HG02870 (cell line): ENCODE measurements at regions not wholly inside any gene's neighbourhood (a gene's known extent, or its start where the extent isn't known, plus 50 kb on each side); places are given as distances from the start of the nearest gene placed in this dataset.
A peak's percentile ranks its signal among the peaks of the same experiment; 100 is the strongest.
"Not testable (repeated sequence)": the region's sequence is repeated elsewhere in the genome, so short reads cannot be mapped to it uniquely, and the experiment has no call there.

Source experiments
- ATAC-seq: cut with Tn5 transposase; IDR thresholded peaks from one replicate; pipeline ENCODE4 v1.9.1; 2021; ENCODE audit warnings: mild to moderate bottlenecking, moderate library complexity; ENCODE audit not compliant: unreplicated experiment

- not testable (repeated sequence) for ATAC-seq
Measured at GRCh38 chr12:14032191-14032590, 50.8 kb upstream of the GRIN2B start.

DNA sequence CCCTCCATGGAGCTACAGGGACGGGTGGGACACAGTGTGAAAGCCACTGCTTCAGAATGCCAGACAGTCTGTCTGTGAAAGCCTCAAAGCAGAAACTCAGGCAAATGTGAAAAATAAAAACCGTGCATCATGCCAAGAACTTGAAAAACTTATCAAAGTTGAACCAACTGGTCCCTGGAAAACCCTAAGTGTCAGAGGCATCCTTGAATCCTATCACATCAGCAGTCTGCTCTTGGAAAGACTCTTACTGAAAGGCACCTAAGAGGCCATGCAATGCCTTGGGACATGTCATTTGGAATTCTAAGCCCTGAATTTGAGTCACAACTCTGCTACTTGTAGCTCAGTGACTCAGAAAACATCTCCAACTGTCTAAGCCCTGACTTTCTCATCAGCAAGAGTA lies 62.4 kb upstream of the GRIN2B start:
- no peak for ATAC-seq

DNA sequence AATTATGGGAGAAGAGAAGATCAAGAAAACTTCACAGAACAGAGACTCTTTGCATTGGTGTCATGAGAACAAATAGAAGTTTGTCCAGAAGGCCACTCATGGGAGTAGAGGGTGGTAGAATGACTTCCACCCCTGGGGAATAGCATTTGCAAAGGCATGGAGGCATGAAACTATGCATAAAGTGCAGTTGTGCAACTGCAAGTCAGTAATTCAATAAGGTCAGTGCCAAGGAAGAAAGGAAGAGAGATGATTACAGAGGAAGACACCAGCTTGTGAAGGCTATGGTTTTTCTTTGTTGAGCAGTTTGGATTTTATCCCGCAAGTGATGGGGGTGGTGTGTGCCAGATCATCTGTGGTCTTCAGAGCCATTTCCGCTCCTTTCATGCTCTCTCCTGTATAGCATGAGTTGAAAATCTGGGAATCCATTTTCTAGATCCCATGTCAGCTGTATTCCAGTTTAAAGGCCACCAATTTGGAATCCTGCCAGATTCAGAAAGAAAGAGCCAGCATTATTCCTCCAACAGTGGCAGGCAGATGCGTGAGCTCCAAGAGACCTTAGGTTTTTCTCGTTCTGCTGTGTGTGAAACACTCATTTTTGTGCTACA lies 67.6 kb upstream of the GRIN2B start:
- no peak for ATAC-seq

DNA sequence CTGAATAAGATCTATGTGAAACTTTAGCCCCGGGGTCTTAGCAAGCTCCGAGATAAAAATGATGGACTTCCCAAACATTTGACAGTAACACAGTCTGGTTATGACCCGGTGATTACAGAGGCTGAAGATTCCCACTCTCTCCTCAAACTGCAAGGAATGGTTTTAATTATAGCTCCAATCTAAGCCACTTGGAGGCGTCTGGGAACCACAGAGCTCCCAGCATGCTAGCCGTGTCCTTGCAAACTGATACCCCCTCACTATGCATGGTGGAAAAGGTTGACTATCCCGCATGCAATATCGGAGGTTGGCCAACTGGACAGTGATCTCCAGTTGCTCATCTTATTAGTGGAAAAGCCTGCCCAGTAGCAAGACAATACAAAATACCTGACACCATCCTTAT lies 76.5 kb upstream of the GRIN2B start:
- ATAC-seq: no peak

DNA sequence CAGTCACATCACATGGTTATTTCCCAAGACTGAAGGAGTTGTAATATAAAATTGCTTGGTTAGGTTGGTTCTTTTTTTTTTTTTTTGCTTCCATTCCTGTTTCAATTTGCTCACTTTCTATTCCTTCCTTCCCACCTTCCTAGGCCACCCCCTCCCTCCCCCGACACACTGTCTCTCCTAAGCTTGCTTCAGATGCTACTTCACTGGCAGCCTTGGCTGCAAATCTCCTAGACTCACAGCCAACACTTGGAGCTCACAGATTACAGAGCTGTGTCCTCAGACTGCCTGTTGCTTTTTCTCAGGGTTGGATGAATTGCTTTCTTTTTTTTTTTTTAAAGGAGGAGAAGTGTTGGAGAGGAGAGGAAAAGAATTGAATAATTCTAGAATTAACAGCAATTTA lies 77.3 kb upstream of the GRIN2B start:
- no peak for ATAC-seq

GRCh38 chr12:14059548-14059947 lies 78.1 kb upstream of the GRIN2B start:
- no peak for ATAC-seq

DNA sequence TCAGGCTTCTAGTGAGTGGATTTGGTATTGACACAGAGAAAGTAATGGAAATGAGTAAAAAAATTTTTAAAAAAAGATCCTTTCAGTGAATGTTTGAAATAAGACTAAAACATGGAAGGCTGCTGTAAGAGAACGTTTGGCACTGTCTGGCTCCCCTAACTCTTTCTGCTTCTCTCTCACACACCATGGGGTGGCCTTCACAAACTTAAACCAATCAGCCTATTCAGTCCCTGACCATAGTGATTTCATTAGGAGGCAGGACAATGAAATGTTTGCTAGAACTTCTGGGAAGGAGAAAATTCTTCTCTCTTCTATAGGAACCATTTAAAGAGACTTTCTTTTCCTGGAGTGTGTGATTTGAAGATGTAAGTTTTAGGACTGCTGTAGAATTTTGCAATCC lies 84.2 kb upstream of the GRIN2B start:
- no peak for ATAC-seq

DNA sequence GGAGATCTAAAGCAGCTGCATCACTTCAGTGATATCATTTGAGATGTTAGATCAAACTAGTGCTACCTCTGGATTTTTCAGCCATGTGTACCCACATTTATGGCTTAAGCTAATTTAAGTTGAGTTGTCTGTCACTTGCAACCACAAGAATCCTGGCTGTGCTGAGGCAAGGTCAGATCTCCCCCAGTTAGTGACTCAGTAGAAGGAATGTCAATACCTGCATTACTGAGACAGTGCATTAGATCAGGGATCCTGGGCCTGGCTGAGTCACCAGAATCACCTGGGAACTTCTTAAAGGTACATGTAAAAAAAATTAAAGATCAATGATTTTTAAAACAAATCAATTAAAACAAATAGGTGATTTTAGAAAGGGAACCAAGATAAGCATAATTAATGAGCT lies 84.6 kb upstream of the GRIN2B start:
- no peak for ATAC-seq

DNA sequence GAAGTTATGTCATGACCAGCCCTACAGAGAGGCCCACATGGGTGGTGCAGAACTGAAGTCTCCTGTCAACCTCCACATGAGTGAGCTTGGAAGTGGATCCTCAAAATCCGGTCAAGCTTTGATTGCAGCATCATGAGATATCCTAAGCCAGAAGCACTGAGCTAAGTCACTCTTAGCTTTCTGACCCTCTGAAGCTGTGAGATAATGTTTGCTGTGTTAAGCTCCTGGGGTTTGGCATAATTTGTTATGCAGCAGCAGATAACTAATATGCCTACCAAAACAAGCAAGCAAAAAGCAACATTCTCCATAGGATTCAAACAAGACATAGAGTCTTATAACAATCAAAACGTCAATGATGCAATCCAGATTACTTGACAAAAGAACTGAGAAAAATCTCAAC lies 87.6 kb upstream of the GRIN2B start:
- no peak for ATAC-seq

GRCh38 chr12:14071833-14072232 lies 90.4 kb upstream of the GRIN2B start:
- no peak for ATAC-seq

GRCh38 chr12:14072987-14073386 lies 91.6 kb upstream of the GRIN2B start:
- ATAC-seq: no peak

DNA sequence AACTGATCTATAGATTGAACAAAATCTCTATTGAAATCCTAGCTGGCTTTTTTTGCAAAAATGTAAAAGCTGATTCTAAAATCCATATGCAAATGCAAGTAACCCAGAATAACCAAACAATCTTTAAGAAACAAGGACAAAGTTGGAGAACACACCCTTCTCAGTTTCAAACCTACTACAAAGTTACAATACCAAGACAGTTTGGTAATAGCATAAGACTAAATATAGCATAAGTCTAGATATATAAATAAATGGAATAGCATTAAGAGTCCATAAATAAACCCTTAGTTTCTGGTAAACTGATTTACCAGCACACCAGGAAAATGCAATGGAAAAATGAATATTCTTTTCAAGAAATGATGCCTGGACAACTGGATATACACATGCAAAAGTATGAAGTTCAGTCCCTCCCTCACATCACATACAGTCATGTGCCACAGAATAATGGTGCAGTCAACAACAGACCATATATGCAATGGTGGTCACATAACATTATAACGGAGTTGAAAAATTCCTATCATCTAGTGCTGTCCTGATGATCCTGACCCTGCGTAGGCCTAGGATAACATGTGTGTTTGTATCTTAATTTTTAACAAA lies 94.5 kb upstream of the GRIN2B start:
- ATAC-seq: no peak

DNA sequence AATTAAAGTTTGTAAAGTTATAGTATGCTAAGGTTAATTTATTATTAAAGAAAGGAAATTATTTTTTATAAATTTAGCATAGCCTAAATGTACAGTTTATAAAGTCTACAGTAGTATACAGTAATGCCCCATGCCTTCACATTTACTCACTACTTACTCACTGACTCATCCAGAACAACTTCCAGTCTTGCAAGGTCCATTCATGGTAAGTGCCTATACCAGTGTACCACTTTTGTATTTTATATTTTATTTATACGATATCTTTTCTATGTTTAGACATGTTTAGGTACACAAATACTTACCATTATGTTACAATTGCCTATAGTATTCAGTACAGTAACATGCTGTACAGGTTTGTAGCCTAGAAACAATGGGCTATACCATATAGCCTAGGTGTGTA lies 95.1 kb upstream of the GRIN2B start:
- ATAC-seq: no peak

DNA sequence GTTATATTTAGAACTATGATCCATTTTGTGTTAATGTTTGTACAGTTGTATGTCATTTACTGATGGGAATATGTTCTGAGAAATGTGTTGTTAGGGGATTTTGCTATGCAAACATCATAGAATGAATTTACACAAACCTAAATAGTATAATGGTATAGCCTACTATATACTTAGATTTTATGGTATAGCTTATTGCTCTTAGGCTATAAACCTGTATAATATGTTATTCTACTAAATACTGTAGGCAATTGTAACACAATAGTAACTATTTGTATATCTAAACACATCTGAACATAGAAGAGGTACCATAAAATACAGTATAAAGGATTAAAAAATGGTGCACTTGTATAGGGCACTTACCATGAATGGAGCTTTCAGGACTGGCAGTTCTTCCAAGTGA lies 105.4 kb upstream of the GRIN2B start:
- no peak for ATAC-seq

- no peak for ATAC-seq
Measured at GRCh38 chr12:14099994-14100393, 118.6 kb upstream of the GRIN2B start.

- not testable (repeated sequence) for ATAC-seq
Measured at GRCh38 chr12:14101556-14101955, 120.2 kb upstream of the GRIN2B start.

DNA sequence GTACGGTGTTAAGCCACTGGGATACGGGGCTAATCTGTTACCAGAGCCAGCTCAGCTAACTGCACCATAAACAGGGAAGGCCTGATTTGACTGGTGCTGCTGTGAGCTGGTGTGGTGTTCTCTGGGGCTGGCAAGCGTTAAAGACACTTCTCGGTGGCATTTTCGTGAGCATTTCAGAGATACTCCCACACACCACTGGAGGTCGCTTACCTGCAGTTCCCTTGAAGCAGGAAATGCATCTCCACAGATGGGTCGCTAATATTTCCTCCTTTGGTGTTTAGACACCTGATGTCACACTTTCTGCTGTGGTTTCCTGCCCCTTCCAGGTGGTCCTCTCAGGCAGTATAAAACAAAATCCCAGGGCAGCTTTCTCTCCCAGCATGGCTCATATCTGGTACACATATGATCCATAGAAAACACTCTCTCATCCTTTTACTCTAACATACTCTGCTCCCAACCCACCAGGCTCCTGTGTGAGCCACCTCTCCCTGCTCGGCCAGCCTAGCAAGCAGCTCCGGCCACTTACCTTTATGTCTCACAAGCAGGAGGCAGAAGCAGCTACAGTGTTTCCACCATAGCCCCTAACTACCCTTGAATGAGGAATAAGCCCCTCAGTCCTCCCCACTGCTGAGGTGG lies 129.9 kb upstream of the GRIN2B start:
- peak; percentile 97 for ATAC-seq

- ATAC-seq: no peak
Measured at GRCh38 chr12:14113031-14113430, 131.6 kb upstream of the GRIN2B start.

DNA sequence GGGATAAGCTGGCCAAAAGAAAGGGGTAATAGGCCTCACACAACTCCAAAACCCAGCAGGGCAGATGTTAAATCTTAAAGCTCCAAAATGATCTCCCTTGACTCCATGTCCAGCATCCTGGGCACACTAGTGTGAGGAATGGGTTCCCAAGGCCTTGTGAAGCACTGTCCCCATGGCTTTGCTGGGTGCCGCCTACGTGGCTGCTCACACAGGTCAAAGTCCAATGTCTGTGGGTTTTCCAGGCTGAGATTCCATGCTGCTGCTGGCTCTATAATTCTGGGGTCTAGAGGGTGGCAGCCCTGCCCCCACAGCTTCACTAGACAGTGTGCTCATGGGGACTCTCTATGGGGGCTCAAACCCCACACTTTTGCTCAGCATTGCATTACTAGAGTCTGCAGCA lies 145.3 kb upstream of the GRIN2B start:
- ATAC-seq: no peak

DNA sequence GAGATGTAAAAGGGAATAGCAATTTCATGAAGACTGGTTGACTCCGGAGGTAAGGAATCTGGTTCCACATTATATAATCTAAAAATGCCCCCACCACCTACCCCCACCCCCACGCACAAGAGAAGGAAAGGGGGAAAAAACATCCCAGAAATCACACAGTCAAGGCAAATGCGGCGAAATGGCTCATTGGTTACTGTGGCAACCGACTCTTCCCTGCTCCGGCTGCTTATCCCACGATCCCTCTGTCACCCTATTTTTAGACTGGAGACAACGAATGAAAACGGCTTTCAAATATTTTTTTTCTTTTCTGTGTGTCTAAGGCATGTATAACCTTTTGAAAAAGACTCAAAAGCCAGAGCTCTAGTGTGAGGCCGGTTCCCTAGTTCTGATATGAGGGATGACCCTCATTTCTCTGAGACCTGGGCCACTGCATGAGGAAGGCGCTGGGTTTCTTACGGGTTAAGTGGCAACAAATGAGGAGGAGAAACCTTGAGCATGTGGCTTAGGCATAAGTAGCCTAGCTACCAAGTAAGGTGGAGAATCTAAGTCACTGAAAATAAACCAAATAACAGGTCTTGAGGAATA lies 148.3 kb upstream of the GRIN2B start:
- no peak for ATAC-seq

- ATAC-seq: no peak
Measured at GRCh38 chr12:14135996-14136395, 154.6 kb upstream of the GRIN2B start.

- no peak for ATAC-seq
Measured at GRCh38 chr12:14138495-14138894, 157.1 kb upstream of the GRIN2B start.
